GM19438 (cell line): ENCODE measurements at regions not wholly inside any gene's neighbourhood (a gene's known extent, or its start where the extent isn't known, plus 50 kb on each side); places are given as distances from the start of the nearest gene placed in this dataset.

Experiments used
- ATAC-seq: cut with Tn5 transposase; IDR thresholded peaks from one replicate; pipeline ENCODE4 v1.9.1; 2021; ENCODE audit warnings: low read depth; ENCODE audit not compliant: unreplicated experiment

- ATAC-seq = no peak
These were observed 77.7 kb upstream of the WDR75 start for GRCh38 chr2:189363559-189363958.

- no peak for ATAC-seq
These were observed 76.7 kb upstream of the WDR75 start for GRCh38 chr2:189364607-189365006.

DNA sequence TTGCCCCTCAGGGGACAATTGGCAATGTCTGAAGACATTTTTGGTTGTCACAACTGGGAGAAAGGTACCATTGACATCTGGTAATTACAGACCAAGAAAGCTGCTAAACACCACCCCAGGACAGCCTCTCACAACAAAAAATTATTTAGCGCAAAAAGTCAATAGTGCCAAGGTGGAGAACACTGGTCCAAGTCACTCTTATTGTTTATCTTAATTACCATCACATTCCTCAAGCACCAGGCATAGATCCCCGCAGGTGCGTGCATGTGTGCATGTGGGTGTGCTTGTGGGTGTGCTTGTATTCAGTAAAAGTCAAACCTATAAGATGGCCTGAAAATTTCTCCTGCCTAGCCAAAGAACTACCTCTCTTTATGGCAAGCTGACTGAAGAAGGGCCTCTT is 74.9 kb upstream of the WDR75 start:
- ATAC-seq = no peak

DNA sequence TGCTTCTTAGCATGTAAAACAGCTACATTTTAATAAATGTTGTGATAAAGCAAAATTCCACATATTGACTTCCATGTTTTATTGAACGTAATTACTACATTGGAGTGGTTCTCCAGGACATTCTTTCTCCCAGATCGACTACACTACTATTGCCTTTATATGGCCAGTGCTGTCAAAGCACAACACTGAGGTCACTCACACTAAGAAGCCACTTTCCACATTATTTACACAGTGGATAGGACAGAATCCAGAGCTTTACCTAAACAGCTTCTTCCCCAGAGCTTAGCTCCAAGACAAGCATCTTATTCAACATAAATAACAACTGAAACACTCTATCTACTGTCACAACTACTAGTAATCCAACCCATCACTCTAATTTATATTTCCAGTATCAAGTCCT is 73.9 kb upstream of the WDR75 start:
- ATAC-seq = no peak

- ATAC-seq = no peak
These were observed 71.7 kb upstream of the WDR75 start for GRCh38 chr2:189369566-189369965.

- no peak for ATAC-seq
These were observed 70.6 kb upstream of the WDR75 start for GRCh38 chr2:189370719-189371118.

- ATAC-seq = no peak
These were observed 68.5 kb upstream of the WDR75 start for GRCh38 chr2:189372688-189373257.

DNA sequence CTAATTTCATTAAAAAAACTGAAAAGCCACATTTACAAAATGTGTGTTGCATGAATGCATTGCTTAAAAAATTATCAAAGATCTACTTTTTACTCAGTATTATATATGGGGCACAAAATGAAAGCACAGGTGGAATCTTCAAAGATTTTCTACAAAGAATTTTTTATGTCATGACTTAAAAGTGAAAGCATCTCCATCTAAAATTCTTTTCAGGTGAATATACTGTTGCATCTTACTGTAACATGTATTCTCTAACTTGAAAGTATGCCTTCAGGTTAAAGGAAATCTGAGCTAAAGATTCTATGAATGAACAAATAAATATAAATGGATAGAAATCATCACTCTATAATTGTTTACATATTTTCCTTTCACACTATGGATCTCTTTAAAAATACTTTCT is 66.8 kb upstream of the WDR75 start:
- ATAC-seq = no peak

DNA sequence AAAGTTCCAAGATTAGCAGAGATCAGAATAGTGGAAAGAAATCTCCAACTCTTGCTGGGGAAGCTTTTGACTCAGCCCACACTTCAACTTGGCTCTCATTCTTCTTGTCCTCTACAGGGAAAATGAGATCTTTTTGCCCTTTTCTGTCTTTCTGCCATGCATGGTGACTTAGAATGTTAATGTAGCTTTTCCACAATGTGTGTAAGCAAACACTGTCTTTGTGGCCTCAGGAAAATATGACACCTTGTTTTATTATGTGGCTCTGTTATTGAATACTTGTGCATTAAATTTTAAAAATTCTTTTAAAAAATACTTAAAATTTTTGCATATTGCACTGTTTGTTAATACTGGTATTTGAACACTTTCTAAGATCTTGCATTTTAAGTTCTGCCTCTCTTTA is 65.4 kb upstream of the WDR75 start:
- no peak for ATAC-seq

DNA sequence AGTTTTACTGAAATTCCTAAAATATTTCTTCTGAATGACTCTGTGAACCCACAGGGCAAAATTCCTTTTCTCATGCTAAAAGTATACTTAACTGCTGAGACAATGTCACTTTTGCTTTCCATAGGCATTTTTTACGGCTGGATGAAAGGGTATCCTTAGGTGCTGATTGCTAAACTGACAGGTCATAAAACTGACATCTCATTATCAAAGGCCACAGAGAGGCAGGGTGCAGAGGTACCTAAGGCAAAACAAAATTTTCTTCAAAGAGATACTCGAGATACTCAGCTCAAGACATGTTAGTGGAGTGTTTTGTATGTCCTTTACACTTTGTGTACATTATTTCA is 62.0 kb upstream of the WDR75 start:
- no peak for ATAC-seq

DNA sequence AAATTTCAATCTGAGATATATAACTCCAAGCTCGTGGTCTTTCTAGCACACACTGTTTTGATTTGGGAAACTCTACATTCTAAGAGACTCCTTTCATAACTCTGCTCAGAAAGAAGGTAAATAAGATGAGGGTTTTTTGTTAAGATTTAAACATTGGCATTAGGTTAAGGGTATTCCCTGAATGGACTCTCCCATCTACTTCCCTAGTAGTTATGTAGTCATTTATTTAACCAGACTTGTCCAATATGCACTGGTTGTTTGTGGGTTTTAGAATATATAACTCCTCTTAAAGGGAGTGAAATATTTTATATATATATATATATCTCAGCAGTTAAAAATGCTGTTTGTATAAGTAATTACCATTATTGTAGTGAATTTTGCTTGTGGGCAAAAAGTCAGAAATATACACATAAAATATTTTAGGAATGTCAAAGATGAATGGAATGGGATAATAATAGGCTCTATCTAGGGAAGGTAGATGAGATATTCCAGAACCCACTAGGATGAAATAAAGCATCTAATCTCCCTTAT is 61.5 kb upstream of the WDR75 start:
- no peak for ATAC-seq

DNA sequence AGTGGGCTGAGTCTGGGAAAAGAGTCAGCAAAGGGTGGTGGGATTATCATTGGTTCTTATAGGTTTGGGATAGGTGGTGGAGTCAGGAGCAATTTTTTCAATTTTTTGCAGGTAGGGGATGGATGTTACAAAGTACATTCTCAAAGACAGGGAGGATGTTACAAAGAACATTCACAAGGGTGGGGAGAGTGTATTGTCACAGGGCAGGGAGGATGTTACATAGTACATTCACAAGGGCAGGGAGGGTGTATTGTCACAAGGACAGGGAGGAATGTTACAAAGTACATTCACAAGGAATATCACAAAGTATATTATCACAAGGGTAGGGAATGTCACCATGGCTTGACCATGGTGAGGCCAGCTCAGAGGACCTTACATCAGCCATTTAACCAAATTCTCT is 58.6 kb upstream of the WDR75 start:
- no peak for ATAC-seq

- ATAC-seq = no peak
These were observed 54.5 kb upstream of the WDR75 start for GRCh38 chr2:189386741-189387140.

- no peak for ATAC-seq
These were observed 50.1 kb upstream of the WDR75 start for GRCh38 chr2:189391201-189391600.
